Adrenal gland (tissue), 9 donors: ENCODE measurements at regions not wholly inside any gene's neighbourhood (a gene's known extent, or its start where the extent isn't known, plus 50 kb on each side); places are given as distances from the start of the nearest gene placed in this dataset.

Experiments
- DNase-seq, 7 donors: peaks; one replicate each; pipeline ENCODE4 v3.0.0-alpha.2; 2019 to 2020
- H3K27ac ChIP-seq, 5 donors: fragments of 200-600 bp; sonication (generic) in 4 of 5; 1 replicate in 3 of 5; 2 replicates in 2 of 5; pipeline versions ENCODE4 v1.5.1 to v1.8.0; 2016 to 2020; ENCODE audit warnings: mild to moderate bottlenecking in 1 of 5
- H3K27me3 ChIP-seq: fragments of 200-600 bp; 2 replicates; pipeline ENCODE4 v1.8.0; 2021
- H3K36me3 ChIP-seq, 2 donors: fragments of 200-600 bp; replicated peaks in 1 of 2; 1 replicate in 1 of 2; 2 replicates in 1 of 2; pipeline versions ENCODE4 v1.5.1 to v1.8.0; 2018 to 2022
- H3K4me1 ChIP-seq, 2 donors: fragments of 200-600 bp; replicated peaks in 1 of 2; 1 replicate in 1 of 2; 2 replicates in 1 of 2; pipeline versions ENCODE4 v1.5.1 to v1.8.0; 2018 to 2021
- H3K4me3 ChIP-seq, 4 donors: fragments of 200-600 bp; sonication (generic) in 3 of 4; one replicate each; pipeline ENCODE4 v1.5.1; 2016 to 2018
- H3K9me3 ChIP-seq, 3 donors: fragments of 200-600 bp; sonication (generic) in 1 of 3; replicated peaks in 1 of 3; 1 replicate in 2 of 3; 2 replicates in 1 of 3; pipeline versions ENCODE4 v1.5.1 to v1.8.0; 2016 to 2021
- CTCF ChIP-seq, 6 experiments: fragments of 450-650 bp in 4 of 6; fragments of 200-600 bp in 2 of 6; sonication (generic) in 1 of 6; IDR thresholded peaks; 1 replicate in 5 of 6; 2 replicates in 1 of 6; pipeline versions ENCODE4 v1.5.1 to v1.8.0; 2016 to 2021; ENCODE audit warnings: antibody characterized with exemption in 6 of 6, mild to moderate bottlenecking in 2 of 6, moderate library complexity in 1 of 6
- POLR2A ChIP-seq, 2 donors: fragments of 450-650 bp; IDR thresholded peaks; one replicate each; pipeline ENCODE4 v1.6.1; 2017; ENCODE audit warnings: antibody characterized with exemption in 2 of 2, mild to moderate bottlenecking in 2 of 2, moderate library complexity in 1 of 2
- WGBS, 4 donors: extraction: QIAGEN DNeasy Blood & Tissue Kit in 2 of 4; methylation state at CpG; one replicate each; pipeline versions ENCODE4 v1.1.5 to v1.1.7; 2013 to 2017; 5-methylcytosine and 5-hydroxymethylcytosine counted together
- intact Hi-C, 2 donors: fragments of 100-400 bp; cut with DNase I; formaldehyde crosslinking; loops; one replicate each; pipeline versions ENCODE4 v1.14.1 to v1.15.0; 2022 to 2023
- donor health status: healthy with polysubstance abuse.
- donor health status: Bipolar disorder and iron deficiency.
- donor health status: DM: yes; HTN: yes; CAD: no.
- donor health status: DM: no; HTN: no; CAD: no.
- donor health status: DM: no; HTN: no; CAD: no.

- no peaks in the 10 kb centered on the region for H3K36me3 ChIP-seq
- no peaks in the 10 kb centered on the region for H3K4me1 ChIP-seq
- TF ChIP-seq CTCF (IDR thresholded peaks at IDR 0.05) (no peak), POLR2A (IDR thresholded peaks at IDR 0.05) (no peak)
- intact Hi-C loops = no loop called here
- H3K27me3 ChIP-seq = no peaks in the 10 kb centered on the region
- WGBS, 4 donors = 83 to 92% (median 89%) methylated on average over 3 to 5 of the region's 5 CpGs
- H3K27ac ChIP-seq = no peak overlapping the region
- H3K4me3 ChIP-seq = no peak overlapping the region
- H3K9me3 ChIP-seq = no peaks in the 10 kb centered on the region
- DNase-seq = no peak
Observed at GRCh38 chr10:88074971-88075370, 211.5 kb downstream of the PTEN start.

- Histone ChIP-seq H3K36me3 (no peaks in the 10 kb centered on the region), H3K27me3 (no peaks in the 10 kb centered on the region), H3K27ac (no peak overlapping the region), H3K9me3 (no peaks in the 10 kb centered on the region), H3K4me1 (no peaks in the 10 kb centered on the region), H3K4me3 (no peak overlapping the region)
- DNase-seq = no peak
- 82 to 89% (median 85%) methylated on average over 10 of the region's 10 CpGs for WGBS, 4 donors
- TF ChIP-seq CTCF (IDR thresholded peaks at IDR 0.05) (no peak), POLR2A (IDR thresholded peaks at IDR 0.05) (no peak)
- intact Hi-C loops = no loop called here
Observed at GRCh38 chr10:88076027-88076880, 212.8 kb downstream of the PTEN start.

- Histone ChIP-seq H3K9me3 (no peaks in the 10 kb centered on the region), H3K27me3 (no peaks in the 10 kb centered on the region), H3K4me1 (no peaks in the 10 kb centered on the region), H3K27ac (no peak overlapping the region), H3K36me3 (no peaks in the 10 kb centered on the region), H3K4me3 (no peak overlapping the region)
- TF ChIP-seq POLR2A (IDR thresholded peaks at IDR 0.05) (no peak), CTCF (IDR thresholded peaks at IDR 0.05) (no peak)
- intact Hi-C loops = no loop called here
- DNase-seq = no peak
- 68 to 84% (median 77%) methylated on average over 4 of the region's 4 CpGs for WGBS, 4 donors
Observed at GRCh38 chr10:88077977-88078376, 214.6 kb downstream of the PTEN start.

- Histone ChIP-seq H3K4me3 (no peak overlapping the region), H3K27ac (no peak overlapping the region), H3K4me1 (no peaks in the 10 kb centered on the region), H3K9me3 (no peaks in the 10 kb centered on the region), H3K27me3 (no peaks in the 10 kb centered on the region), H3K36me3 (no peaks in the 10 kb centered on the region)
- no peak for DNase-seq
- no peak for TF ChIP-seq POLR2A (IDR thresholded peaks at IDR 0.05)
- TF ChIP-seq CTCF (IDR thresholded peaks at IDR 0.05) = no peak
- 19 to 41% (median 29%) methylated on average over 3 of the region's 3 CpGs for WGBS, 4 donors
- intact Hi-C loops = no loop called here
Observed at GRCh38 chr10:88080213-88080612, 216.8 kb downstream of the PTEN start.
